Glomerular visceral epithelial cell (primary cell): ENCODE measurements at regions not wholly inside any gene's neighbourhood (a gene's known extent, or its start where the extent isn't known, plus 50 kb on each side); places are given as distances from the start of the nearest gene placed in this dataset.
A peak's percentile ranks its signal among the peaks of the same experiment; 100 is the strongest.

Experiments
- DNase-seq: peaks from one replicate; pipeline ENCODE4 v3.0.0-alpha.2; 2016; ENCODE audit errors: extremely low spot score

- no peak for DNase-seq
Measured at GRCh38 chr10:79001082-79001885, 67.5 kb upstream of the ZMIZ1 start.

DNA sequence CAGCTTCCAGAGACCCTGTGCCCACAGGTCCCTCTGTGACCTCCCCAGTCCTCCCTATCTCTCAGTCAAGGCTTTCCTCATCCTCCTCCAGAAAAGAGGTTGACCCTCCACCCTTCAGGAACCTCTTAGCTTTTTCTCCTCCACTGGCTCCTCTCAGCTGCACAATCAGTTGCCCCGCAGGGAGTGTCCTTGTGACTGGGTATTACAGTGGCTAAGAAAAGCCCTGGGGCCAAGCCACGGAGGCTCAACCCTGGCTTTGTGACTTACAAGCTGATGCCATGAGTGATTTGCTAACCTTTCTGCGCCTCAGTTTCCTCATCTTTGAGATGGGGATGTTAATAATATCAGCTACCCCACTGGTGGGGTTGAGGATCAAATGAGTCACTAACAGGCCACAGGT is 66.4 kb upstream of the ZMIZ1 start:
- DNase-seq, result no peak

- peak; percentile 44 for DNase-seq
Measured at GRCh38 chr10:79003183-79004100, 65.3 kb upstream of the ZMIZ1 start.

DNA sequence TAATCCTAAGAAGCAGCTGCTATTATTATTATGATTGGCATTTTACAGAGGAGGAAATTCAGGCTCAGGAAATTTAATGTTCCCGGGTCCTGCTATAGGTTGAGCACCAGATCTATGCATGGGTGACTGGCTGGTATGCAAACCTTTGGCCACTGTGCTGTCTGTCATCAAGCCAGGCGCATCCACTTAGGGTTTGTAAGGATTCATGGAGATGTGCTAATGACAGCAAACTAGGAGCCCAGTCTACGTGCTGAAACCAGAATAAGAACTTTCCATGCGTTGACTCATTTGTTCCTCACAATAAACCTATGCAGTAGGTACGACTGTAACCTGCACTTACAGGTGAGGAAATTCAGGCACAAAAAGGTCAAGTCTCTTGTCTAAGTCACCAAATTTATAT is 64.5 kb upstream of the ZMIZ1 start:
- DNase-seq, result peak; percentile 69

- DNase-seq, result no peak
Measured at GRCh38 chr10:79005126-79005810, 63.5 kb upstream of the ZMIZ1 start.

GRCh38 chr10:79007018-79007417 is 61.7 kb upstream of the ZMIZ1 start:
- DNase-seq, result no peak

DNA sequence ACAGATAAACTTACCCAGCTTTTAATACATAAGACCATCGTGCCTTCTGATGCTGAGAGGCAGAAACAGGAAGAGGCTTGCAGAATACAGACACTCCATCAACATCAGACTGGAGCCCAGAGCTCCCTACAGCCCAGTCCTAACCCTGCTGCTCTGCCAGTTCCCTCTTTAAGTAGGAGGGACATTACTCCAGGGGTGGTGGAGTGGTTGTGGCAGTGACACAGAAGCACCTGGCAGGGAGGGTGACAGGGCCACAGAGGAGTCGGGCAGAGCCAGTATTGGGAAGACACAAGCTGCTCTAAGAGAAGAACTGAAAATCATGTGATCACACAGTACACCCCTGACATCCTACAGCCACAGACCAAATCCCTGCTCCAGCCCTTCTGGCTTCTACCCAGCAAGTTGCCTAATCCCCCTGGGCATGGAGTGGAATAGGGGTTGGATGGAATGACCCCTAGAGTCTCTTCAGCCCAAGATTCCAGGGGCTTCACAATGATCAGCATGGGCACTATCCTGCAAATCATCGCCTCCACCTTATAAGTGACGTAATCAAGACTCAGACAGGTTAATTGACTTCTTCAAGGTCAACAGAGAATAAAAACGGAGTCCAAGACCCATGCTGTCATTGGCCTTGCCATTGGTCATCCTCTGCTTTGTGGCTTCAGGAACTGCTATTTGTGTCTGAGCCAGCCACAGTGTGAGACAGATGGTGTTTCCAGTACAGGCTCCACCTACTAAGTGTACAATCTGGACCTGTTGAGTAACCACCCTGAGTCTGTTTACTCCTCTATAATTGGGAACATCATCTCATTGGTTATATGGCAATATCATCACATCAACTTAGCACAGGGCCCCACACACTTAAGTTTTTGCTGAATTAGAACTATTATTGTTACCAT is 61.1 kb upstream of the ZMIZ1 start:
- no peak for DNase-seq

DNA sequence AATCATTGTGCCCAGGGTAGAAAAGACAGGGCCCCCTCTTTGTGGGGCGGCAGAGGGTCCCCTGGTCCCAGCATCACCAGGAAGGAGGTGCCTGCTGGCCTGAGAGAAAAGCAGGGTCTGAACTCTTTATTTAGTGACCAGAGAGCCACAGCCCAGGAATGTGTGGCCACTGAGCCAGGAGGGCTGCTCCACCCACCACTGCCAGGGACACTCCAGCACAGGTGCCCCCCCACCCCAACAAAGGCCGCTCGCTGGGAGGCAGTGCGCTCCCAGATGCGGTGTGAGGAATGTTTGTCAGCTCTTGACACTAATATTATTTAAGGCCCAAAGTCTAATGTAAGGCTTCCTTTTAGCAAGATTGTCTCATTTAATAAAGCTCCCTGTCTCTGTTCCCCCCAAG is 59.6 kb upstream of the ZMIZ1 start:
- DNase-seq, result no peak

DNA sequence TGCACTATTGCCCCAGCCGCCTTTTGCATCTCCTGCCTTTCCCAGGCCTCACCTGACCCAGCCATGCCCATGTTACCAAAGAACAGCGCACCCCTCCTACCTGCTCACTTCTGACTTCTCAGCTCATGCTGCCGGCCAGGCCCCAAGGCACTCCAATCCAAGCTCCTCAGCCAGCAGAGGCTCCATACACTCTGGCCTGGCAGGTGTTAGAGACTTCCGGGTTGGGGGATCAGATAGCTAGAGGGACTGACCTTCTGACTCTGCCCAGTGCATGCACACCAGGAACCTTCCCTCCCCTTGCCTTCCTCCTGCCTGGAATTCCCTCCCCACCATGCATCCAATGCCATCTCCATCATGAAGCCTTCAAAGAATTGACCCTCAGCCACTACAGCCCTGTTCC is 56.2 kb upstream of the ZMIZ1 start:
- DNase-seq, result no peak

DNA sequence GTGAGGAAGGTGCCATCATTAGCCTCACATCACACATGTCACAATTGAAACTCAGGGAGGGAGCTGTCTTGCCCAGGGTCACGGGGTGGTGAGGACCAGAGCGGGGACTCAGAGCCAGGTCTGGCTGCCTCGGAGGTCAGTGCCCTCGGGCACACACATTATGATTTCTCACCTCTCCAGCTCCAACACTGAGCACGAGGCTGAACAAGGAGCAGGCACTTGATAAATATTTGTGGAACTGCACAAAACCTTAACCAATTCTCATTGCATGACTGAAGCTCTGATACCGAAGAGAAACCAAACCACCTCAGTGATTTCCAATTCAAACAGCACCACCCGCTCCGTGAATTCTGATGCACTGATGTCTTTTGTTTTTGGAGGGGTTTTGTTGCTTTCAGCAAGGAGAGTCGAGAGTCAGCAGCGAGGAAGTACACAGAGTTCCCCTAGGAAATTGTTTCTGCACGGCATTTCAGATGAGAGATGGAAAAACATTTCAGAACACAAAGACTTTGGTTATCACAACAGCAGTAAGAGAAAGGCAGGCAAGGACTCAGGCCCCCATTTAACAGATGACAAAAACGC is 55.3 kb upstream of the ZMIZ1 start:
- DNase-seq, result no peak

DNA sequence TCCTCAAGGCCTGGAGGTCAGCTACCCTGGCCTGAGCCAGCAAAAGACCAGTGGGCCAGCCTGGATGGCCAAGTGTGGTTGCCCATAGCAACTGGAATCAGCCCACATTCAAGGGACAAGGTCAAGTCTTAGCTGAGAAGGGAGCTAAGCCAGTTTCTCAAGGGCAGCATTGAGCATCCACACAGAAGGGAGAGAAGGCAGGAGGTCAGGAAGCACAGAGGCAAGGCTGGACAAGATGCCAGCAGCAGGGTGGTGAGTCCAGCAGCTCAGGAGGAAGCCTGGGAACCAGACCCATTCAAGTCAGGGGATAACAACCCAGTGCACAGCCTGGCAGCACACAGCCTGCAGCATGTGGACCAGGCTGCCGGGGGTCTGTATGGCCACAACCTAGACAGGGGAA is 54.0 kb upstream of the ZMIZ1 start:
- no peak for DNase-seq

- DNase-seq, result no peak
Measured at GRCh38 chr10:79017882-79018520, 50.8 kb upstream of the ZMIZ1 start.

DNA sequence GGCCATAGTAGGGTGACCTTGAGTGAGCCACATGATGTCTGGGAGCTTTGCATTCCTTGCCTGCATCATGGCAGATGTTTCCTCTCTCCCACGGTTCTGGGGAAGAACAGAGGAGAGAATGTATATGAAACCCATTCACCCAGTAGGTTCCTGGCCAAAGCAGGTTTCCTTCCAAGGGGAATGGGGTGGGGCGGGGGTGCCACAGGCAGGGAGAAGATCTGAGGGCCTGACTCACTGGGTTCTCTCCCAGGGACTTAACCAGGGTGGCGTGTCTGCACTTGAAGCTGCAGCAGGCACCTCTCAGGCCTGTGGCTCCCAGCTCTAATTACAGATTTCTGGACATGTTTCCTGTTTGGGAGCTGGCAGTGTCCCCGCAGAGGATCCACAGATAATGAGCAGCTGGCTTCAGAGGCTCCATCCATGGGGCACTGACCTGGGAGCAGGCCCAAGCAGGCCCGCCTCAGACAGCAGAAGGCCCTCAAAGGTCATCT is 50.2 kb upstream of the ZMIZ1 start:
- DNase-seq, result peak; percentile 21
